ENCODE measurements at regions not wholly inside any gene's neighbourhood (a gene's known extent, or its start where the extent isn't known, plus 50 kb on each side); places are given as distances from the start of the nearest gene placed in this dataset.

DNA sequence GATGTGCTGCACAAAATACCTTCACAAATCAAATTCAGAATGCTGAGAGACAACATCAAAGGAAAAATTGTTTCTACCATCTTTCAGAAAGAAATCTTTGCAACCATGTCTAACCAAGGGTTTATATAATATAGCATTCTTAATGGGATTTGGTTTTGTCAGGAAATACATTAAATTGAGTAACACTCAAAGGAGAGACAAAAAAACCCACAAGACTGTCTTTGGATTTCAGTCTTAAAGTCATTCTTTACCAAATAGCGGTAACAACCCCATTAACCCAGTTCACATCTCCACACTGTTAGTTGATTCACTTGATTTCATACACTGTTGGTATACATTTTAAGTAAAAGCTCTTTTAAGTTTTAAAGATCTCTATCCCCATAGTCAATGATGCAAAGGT is 145.7 kb upstream of the EDNRA start:
- H3K4me3 ChIP-seq: no peak overlapping the region
- in situ Hi-C loops (cut with MboI) (no loop called here), intact Hi-C loops (cut with micrococcal nuclease) (no loop called here)
- DNase-seq (ENCODE audit: extremely low read depth in 1 of 4, low spot score in 3 of 4): no peak
- H3K4me1 ChIP-seq (replicated peaks in 1 of 2; ENCODE audit: control insufficient read depth in 2 of 2, insufficient read depth in 2 of 2, low read length in 2 of 2): no peaks in the 10 kb centered on the region
- no peak overlapping the region for H3K27ac ChIP-seq (ENCODE audit: extremely low read depth, low read depth, low read length)
- no peaks in the 10 kb centered on the region for H3K9me1 ChIP-seq (ENCODE audit: control insufficient read depth, insufficient read depth, low read length)
- H3K9me3 ChIP-seq (replicated peaks; ENCODE audit: control insufficient read depth, insufficient read depth, low read depth, low read length): no peaks in the 10 kb centered on the region
- H3K27me3 ChIP-seq (ENCODE audit: control insufficient read depth in 2 of 2, insufficient read depth in 2 of 2, low read length in 2 of 2): no peaks in the 10 kb centered on the region
- 0% methylated on average over 1 of the region's 1 CpG for WGBS (ENCODE audit: insufficient coverage, low coverage, missing lambda C conversion rate)
- H3K9ac ChIP-seq (ENCODE audit: insufficient read depth in 1 of 2, low read depth in 2 of 2, low read length in 2 of 2): no peak overlapping the region
- no peaks in the 10 kb centered on the region for H4K20me1 ChIP-seq (replicated peaks; ENCODE audit: control insufficient read depth, insufficient read depth, low read length)
- no peak for ATAC-seq
- no peak overlapping the region for H3K4me2 ChIP-seq (ENCODE audit: insufficient read depth, low read length)
- H3K79me2 ChIP-seq (ENCODE audit: control insufficient read depth, insufficient read depth, low read length): no peaks in the 10 kb centered on the region
- BruUV-seq (replicated peaks): no TSS peak
- FAIRE-seq: no peak
- CTCF ChIA-PET (ENCODE audit: low intra/inter-chr PET ratio): no interaction called here
- H2AFZ ChIP-seq (ENCODE audit: low read depth, low read length): no peak overlapping the region
- H3K36me3 ChIP-seq (ENCODE audit: control insufficient read depth, insufficient read depth, low read length): no peaks in the 10 kb centered on the region
- TF ChIP-seq, protein P1, sequence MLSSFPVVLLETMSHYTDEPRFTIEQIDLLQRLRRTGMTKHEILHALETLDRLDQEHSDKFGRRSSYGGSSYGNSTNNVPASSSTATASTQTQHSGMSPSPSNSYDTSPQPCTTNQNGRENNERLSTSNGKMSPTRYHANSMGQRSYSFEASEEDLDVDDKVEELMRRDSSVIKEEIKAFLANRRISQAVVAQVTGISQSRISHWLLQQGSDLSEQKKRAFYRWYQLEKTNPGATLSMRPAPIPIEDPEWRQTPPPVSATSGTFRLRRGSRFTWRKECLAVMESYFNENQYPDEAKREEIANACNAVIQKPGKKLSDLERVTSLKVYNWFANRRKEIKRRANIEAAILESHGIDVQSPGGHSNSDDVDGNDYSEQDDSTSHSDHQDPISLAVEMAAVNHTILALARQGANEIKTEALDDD (IDR thresholded peaks at IDR 0.05): no peak
- no peak for TF ChIP-seq HDAC2 (IDR thresholded peaks at IDR 0.05)
- POLR2A ChIA-PET: no interaction called here

GRCh38 chr4:147336252-147336651 is 144.6 kb upstream of the EDNRA start:
- Histone ChIP-seq H3K4me3 (no peak overlapping the region), H3K9me3 (replicated peaks; ENCODE audit: control insufficient read depth, insufficient read depth, low read depth, low read length) (no peaks in the 10 kb centered on the region), H3K9me1 (ENCODE audit: control insufficient read depth, insufficient read depth, low read length) (no peaks in the 10 kb centered on the region), H3K4me1 (replicated peaks in 1 of 2; ENCODE audit: control insufficient read depth in 2 of 2, insufficient read depth in 2 of 2, low read length in 2 of 2) (no peaks in the 10 kb centered on the region), H2AFZ (ENCODE audit: low read depth, low read length) (no peak overlapping the region), H3K9ac (ENCODE audit: insufficient read depth in 1 of 2, low read depth in 2 of 2, low read length in 2 of 2) (no peak overlapping the region), H3K79me2 (ENCODE audit: control insufficient read depth, insufficient read depth, low read length) (no peaks in the 10 kb centered on the region), H3K27ac (ENCODE audit: extremely low read depth, low read depth, low read length) (no peak overlapping the region), H3K36me3 (ENCODE audit: control insufficient read depth, insufficient read depth, low read length) (no peaks in the 10 kb centered on the region), H3K4me2 (ENCODE audit: insufficient read depth, low read length) (no peak overlapping the region), H4K20me1 (replicated peaks; ENCODE audit: control insufficient read depth, insufficient read depth, low read length) (no peaks in the 10 kb centered on the region), H3K27me3 (ENCODE audit: control insufficient read depth in 2 of 2, insufficient read depth in 2 of 2, low read length in 2 of 2) (no peaks in the 10 kb centered on the region)
- in situ Hi-C loops (cut with MboI) (no loop called here), intact Hi-C loops (cut with micrococcal nuclease) (no loop called here)
- TF ChIP-seq PHF20 (IDR thresholded peaks at IDR 0.05; ENCODE audit: partially characterized antibody): no peak
- TF ChIP-seq POU5F1 (IDR thresholded peaks at IDR 0.05; ENCODE audit: borderline replicate concordance, low read depth, low read length, partially characterized antibody): no peak
- TF ChIP-seq NUFIP1 (IDR thresholded peaks at IDR 0.05; ENCODE audit: partially characterized antibody): no peak
- no peak for TF ChIP-seq CREB1 (IDR thresholded peaks at IDR 0.05)
- no peak for TF ChIP-seq CREB1 (CRISPR knock-in tag; IDR thresholded peaks at IDR 0.05)
- TF ChIP-seq ZNF57 (CRISPR knock-in tag; IDR thresholded peaks at IDR 0.05): no peak
- no peak for TF ChIP-seq XRCC5 (IDR thresholded peaks at IDR 0.05; ENCODE audit: low read depth, low read length)
- no peak for TF ChIP-seq PATZ1 (CRISPR knock-in tag; IDR thresholded peaks at IDR 0.05; ENCODE audit: borderline replicate concordance)
- no peak for TF ChIP-seq MAFG (tag; conservative IDR thresholded peaks at IDR 0.05)
- TF ChIP-seq TEAD1 (CRISPR knock-in tag; IDR thresholded peaks at IDR 0.05): no peak
- TF ChIP-seq CBFB (CRISPR knock-in tag; IDR thresholded peaks at IDR 0.05): no peak
- TF ChIP-seq ZFP30 (CRISPR knock-in tag; IDR thresholded peaks at IDR 0.05; ENCODE audit: borderline replicate concordance): no peak
- FAIRE-seq: no peak
- WGBS (ENCODE audit: insufficient coverage, low coverage, missing lambda C conversion rate): 0% methylated on average over 2 of the region's 2 CpGs
- BruUV-seq (replicated peaks): no TSS peak
- no peak for DNase-seq (ENCODE audit: extremely low read depth in 1 of 4, low spot score in 3 of 4)
- ChIA-PET CTCF (ENCODE audit: low intra/inter-chr PET ratio) (no interaction called here), POLR2A (no interaction called here)
- ATAC-seq: no peak
